ENCODE measurements at regions not wholly inside any gene's neighbourhood (a gene's known extent, or its start where the extent isn't known, plus 50 kb on each side); places are given as distances from the start of the nearest gene placed in this dataset.
A peak's percentile ranks its signal among the peaks of the same experiment; 100 is the strongest.
"Not testable (repeated sequence)": the region's sequence is repeated elsewhere in the genome, so short reads cannot be mapped to it uniquely, and the experiment has no call there.

GRCh38 chr1:213418268-213419071 lies 367.4 kb downstream of the RPS6KC1 start:
- CTCF ChIA-PET = no interaction called here
- no TSS peak for BruUV-seq (replicated peaks)
- ATAC-seq = no peak

DNA sequence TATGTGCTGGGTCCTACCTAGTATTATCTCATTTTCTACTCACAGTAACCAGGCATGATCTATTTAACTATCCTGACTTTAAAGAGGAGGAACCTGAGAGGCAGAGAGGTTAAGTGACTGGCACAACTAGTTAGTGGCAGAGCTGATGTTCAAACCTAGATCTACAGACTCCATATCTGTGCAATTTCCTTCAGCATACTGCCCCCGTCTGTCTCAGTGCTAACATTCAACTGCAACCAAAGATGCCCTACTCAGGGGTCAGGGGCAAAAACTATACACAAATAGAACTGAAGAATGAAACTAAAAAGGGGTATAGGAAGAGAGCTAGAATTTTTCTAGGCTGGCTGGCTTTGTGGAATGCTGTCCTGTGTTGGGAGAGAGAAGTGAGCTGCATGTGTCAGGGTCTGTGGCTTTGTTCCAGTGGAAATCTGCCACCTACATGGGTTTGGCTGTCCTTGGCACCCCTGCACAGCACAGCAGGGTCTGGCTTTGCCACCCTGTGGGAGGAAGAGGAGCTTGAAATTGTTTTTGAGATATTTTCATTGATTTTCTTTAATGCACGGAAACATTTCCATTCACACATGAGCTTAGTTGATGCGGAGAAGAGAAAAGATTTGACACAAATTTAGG lies 368.5 kb downstream of the RPS6KC1 start:
- no peaks in the 10 kb centered on the region for H3K9me2 ChIP-seq (replicated peaks; ENCODE audit: low read length)
- no peak; the same call in 1 of the 2 replicates for ATAC-seq
- H3K79me2 ChIP-seq (ENCODE audit: low read length) = no peaks in the 10 kb centered on the region
- ChIA-PET POLR2A (ENCODE audit: unreplicated experiment) (no interaction called here), CTCF (interaction anchor here (0.6 kb wide), 1 partner anchor 45 kb away, joined by 3 read pairs; no protein-coding TSS in a partner anchor)
- TF ChIP-seq, protein P1, sequence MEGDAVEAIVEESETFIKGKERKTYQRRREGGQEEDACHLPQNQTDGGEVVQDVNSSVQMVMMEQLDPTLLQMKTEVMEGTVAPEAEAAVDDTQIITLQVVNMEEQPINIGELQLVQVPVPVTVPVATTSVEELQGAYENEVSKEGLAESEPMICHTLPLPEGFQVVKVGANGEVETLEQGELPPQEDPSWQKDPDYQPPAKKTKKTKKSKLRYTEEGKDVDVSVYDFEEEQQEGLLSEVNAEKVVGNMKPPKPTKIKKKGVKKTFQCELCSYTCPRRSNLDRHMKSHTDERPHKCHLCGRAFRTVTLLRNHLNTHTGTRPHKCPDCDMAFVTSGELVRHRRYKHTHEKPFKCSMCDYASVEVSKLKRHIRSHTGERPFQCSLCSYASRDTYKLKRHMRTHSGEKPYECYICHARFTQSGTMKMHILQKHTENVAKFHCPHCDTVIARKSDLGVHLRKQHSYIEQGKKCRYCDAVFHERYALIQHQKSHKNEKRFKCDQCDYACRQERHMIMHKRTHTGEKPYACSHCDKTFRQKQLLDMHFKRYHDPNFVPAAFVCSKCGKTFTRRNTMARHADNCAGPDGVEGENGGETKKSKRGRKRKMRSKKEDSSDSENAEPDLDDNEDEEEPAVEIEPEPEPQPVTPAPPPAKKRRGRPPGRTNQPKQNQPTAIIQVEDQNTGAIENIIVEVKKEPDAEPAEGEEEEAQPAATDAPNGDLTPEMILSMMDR (conservative IDR thresholded peaks at IDR 0.05; ENCODE audit: low read depth, low read length) = peak; percentile 32; the same call in 1 of the 2 replicates
- TF ChIP-seq EZH2 (IDR thresholded peaks at IDR 0.05; ENCODE audit: low read length, unreplicated experiment) = no peak
- no peaks in the 10 kb centered on the region for H3K9me3 ChIP-seq (ENCODE audit: low read length)
- intact Hi-C loops (cut with micrococcal nuclease) = no loop called here
- H2AFZ ChIP-seq (ENCODE audit: low read length) = no peak overlapping the region
- H3K27me3 ChIP-seq (ENCODE audit: low read length) = peaks cover 99% of the 10 kb centered on the region
- no peaks in the 10 kb centered on the region for H4K20me1 ChIP-seq (ENCODE audit: low read length)
- no peak overlapping the region for H3K4me2 ChIP-seq (ENCODE audit: low read length)
- H3K27ac ChIP-seq (ENCODE audit: low read length) = no peak overlapping the region
- no TSS peak for BruUV-seq (replicated peaks)
- H3K9ac ChIP-seq (ENCODE audit: low read length) = no peak overlapping the region
- no peak overlapping the region for H3K4me3 ChIP-seq (ENCODE audit: low read length)
- H3K36me3 ChIP-seq (ENCODE audit: low read depth, low read length) = no peaks in the 10 kb centered on the region
- no peaks in the 10 kb centered on the region for H3F3A ChIP-seq (ENCODE audit: low read length, unreplicated experiment)
- DNase-seq = no peak
- H3K4me1 ChIP-seq (ENCODE audit: insufficient read depth, low read length) = no peaks in the 10 kb centered on the region

More at GRCh38 chr1:213418268-213419071, 367.4 kb downstream of the RPS6KC1 start:
- no peak for DNase-seq
- TF ChIP-seq EZH2phosphoT487 (IDR thresholded peaks at IDR 0.05; ENCODE audit: borderline replicate concordance, low read length) = no peak
- TF ChIP-seq, protein P1 (conservative IDR thresholded peaks at IDR 0.05; ENCODE audit: low read depth, low read length) = no peak
- no peak for TF ChIP-seq EZH2 (IDR thresholded peaks at IDR 0.05; ENCODE audit: low read length, unreplicated experiment)
- Histone ChIP-seq H3F3A (ENCODE audit: low read length, unreplicated experiment) (no peaks in the 10 kb centered on the region), H3K4me3 (ENCODE audit: low read length) (no peak overlapping the region), H3K9me2 (replicated peaks; ENCODE audit: low read length) (no peaks in the 10 kb centered on the region), H3K27me3 (ENCODE audit: low read length) (peaks cover 95% of the 10 kb centered on the region), H3K9ac (ENCODE audit: low read length) (no peak overlapping the region), H4K20me1 (ENCODE audit: low read length) (no peaks in the 10 kb centered on the region), H3K36me3 (ENCODE audit: low read depth, low read length) (no peaks in the 10 kb centered on the region), H3K27ac (ENCODE audit: low read length) (no peak overlapping the region), H3K4me2 (ENCODE audit: low read length) (no peak overlapping the region), H3K9me3 (ENCODE audit: low read length) (no peaks in the 10 kb centered on the region), H3K4me1 (ENCODE audit: insufficient read depth, low read length) (no peaks in the 10 kb centered on the region), H2AFZ (ENCODE audit: low read length) (no peak overlapping the region), H3K79me2 (ENCODE audit: low read length) (no peaks in the 10 kb centered on the region)
- POLR2A ChIA-PET (ENCODE audit: unreplicated experiment) = no interaction called here
- intact Hi-C loops (cut with micrococcal nuclease) = no loop called here

- H3F3A ChIP-seq (ENCODE audit: low read length, unreplicated experiment); ATAC-seq; H3K9me2 ChIP-seq (replicated peaks; ENCODE audit: low read length); intact Hi-C loops (cut with micrococcal nuclease); DNase-seq; H3K4me3 ChIP-seq (ENCODE audit: low read length); CTCF ChIA-PET; H3K4me1 ChIP-seq (ENCODE audit: insufficient read depth, low read length); H3K79me2 ChIP-seq (ENCODE audit: low read length); BruUV-seq (replicated peaks); H3K9ac ChIP-seq (ENCODE audit: low read length); H3K27ac ChIP-seq (ENCODE audit: low read length); H3K9me3 ChIP-seq (ENCODE audit: low read length); H3K36me3 ChIP-seq (ENCODE audit: low read depth, low read length); H3K4me2 ChIP-seq (ENCODE audit: low read length); POLR2A ChIA-PET (ENCODE audit: unreplicated experiment); H2AFZ ChIP-seq (ENCODE audit: low read length); H4K20me1 ChIP-seq (ENCODE audit: low read length): not testable (repeated sequence)
- peaks cover 99% of the 10 kb centered on the region for H3K27me3 ChIP-seq (ENCODE audit: low read length)
These were observed 370.1 kb downstream of the RPS6KC1 start for GRCh38 chr1:213421178-213421577.

Data from PC-3 (cell line).